Iris pigment epithelial cell (primary cell): ENCODE measurements at regions not wholly inside any gene's neighbourhood (a gene's known extent, or its start where the extent isn't known, plus 50 kb on each side); places are given as distances from the start of the nearest gene placed in this dataset.
A peak's percentile ranks its signal among the peaks of the same experiment; 100 is the strongest.
"Not testable (repeated sequence)": the region's sequence is repeated elsewhere in the genome, so short reads cannot be mapped to it uniquely, and the experiment has no call there.

Experiments used
- DNase-seq: peaks from one replicate; pipeline ENCODE4 v3.0.0-alpha.2; 2011; ENCODE audit warnings: low read depth

DNA sequence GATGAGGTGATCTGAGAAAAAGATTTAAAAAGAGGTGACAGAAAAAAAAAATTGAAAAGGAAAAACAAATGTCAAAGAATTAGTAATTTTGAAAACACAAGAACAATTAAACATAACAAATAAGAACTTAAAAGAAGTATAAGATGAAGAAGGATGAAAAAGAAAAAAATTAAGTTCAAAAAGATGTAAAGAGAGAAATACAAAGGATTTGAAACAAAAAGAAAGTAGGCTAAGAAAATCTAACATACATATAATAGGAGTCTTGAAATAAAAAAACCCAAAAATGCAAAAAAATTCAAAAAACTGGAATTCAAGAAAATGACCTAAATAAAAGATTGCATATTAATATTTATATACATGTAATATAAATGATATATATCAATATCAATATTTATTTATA lies 949.2 kb downstream of the MCTP2 start:
- DNase-seq, result no peak

DNA sequence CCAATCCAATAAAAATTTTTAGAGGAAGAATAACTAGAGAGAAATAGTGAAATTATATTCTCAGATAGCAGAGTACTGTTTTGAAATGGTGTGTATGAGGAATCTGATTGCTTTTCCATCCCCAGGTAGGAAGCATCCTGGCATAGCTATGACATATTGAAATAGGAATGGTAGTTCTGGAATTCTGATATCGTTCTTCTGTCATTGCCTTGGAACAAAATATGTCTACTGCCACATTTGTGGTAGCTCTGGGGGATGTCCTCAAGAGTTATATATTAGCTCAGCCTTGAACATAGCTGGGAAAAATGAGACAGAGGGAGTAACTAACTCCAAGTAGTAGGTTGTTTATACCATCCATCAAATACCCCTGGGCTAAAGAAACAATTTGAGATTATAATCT lies 950.7 kb downstream of the MCTP2 start:
- no peak for DNase-seq

DNA sequence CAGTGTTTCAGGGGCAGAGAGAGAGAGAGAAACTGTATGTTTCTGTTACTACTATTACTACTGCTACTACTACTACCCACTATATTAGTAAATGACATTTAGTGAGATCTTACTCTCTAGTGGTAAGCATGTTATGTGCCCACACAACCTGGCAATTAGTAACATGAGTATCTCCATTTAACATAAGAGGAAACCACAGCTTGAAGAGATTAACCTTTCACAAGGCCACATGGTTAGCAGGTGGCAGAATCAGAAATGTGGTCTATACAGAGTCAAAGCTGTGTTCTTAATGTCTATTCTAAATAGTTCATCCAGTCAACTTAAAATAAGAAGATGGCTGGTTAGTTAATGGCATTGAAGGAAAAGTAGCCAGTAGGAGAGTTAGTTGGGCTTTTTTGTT lies 961.6 kb downstream of the MCTP2 start:
- DNase-seq, result no peak

- DNase-seq, result no peak
Observed at GRCh38 chr15:95194746-95195145, 963.4 kb downstream of the MCTP2 start.

- no peak for DNase-seq
Observed at GRCh38 chr15:95196176-95196915, 965.0 kb downstream of the MCTP2 start.

DNA sequence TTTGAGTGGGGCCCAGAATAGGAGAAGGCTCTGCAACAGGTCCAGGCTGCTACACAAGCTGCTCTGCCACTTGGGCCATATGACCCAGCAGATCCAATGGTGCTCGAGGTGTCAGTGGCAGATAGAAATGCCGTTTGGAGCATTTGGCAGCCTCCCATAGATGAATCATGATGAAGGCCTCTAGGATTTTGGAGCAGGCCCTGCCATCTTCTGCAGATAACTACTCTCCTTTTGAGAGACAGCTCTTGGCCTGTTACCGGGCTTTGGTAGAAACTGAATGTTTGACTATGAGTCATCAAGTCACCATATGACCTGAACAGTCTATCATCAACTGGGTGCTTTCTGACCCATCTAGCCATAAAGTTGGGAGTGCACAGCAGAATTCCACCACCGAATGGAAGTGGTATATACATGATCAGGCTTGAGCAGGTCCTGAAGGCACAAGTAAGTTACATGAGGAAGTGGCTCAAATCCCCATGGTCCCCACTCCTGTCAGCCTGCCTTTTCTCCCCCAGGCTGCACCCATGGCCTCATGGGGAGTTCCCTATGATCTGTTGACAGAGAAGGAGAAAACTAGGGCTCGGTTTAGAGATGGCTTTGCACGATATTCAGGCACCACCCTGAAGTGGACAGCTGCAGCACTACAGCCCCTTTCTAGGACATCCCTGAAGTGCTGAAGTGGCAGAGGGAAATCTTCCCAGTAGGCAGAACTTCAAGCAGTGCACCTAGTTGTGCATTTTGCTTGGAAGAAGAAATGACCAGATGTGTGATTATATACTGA lies 971.4 kb downstream of the MCTP2 start:
- DNase-seq, result peak; percentile 5

GRCh38 chr15:95205077-95205476 lies 973.7 kb downstream of the MCTP2 start:
- DNase-seq, result no peak

DNA sequence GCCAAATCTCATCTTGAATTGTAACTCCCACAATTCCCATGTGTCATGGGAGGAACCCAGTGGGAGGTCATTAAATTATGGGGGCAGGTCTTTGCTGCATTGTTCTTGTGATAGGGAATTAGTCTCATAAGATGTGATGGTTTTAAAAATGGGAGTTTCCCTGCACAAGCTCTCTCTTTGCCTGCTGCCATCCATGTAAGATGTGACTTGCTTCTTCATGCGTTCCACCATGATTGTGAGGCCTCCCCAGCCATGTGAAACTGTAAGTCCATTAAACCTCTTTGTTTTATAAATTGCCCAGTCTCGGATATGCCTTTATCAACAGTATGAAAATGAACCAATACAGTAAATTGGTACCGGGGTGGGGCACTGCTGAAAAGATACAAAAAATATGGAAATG lies 974.5 kb downstream of the MCTP2 start:
- DNase-seq, result not testable (repeated sequence)

- no peak for DNase-seq
Observed at GRCh38 chr15:95208071-95208470, 976.7 kb downstream of the MCTP2 start.

- peak; percentile 64 for DNase-seq
Observed at GRCh38 chr15:95208988-95209387, 977.6 kb downstream of the MCTP2 start.

- DNase-seq, result no peak
Observed at GRCh38 chr15:95210436-95210981, 979.1 kb downstream of the MCTP2 start.

- DNase-seq, result no peak
Observed at GRCh38 chr15:95215017-95215416, 983.7 kb downstream of the MCTP2 start.

DNA sequence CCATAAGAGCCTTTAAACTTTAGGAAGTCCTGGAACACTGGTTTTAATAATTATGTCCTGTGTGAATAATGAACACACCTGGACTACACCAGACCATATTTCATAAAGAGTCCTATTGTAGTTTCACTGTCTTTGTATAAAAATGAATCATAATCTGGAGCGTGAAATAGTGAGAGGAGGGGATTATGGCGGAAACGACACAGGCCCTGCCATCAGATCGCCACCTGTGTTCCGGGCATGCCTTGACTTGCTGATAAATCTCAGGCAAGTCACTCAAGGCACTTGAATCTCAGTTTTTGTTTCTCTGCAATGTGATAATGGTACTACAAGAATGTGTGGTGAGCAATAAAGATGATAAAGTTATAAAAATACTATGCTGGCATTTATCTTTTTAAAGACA lies 995.5 kb downstream of the MCTP2 start:
- no peak for DNase-seq

DNA sequence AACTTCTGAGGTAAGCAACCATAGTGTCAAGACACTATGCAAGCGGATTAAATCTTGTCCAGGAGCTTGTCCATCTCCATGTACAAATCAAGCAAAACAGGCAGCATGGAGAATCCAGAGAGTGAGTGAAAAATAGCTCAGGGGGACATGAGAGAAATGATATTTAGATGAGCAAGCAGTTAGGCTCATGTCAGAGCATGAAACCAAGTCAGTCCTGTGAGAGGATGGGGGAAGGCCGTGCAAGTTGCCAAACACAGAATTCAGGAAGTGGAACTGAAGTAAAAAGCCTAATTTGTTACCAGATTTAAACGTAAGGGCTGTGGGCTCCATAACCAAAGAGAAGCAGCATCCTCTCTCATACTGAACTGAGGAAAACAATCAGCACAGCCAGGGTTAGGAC lies 995.9 kb downstream of the MCTP2 start:
- DNase-seq, result no peak

DNA sequence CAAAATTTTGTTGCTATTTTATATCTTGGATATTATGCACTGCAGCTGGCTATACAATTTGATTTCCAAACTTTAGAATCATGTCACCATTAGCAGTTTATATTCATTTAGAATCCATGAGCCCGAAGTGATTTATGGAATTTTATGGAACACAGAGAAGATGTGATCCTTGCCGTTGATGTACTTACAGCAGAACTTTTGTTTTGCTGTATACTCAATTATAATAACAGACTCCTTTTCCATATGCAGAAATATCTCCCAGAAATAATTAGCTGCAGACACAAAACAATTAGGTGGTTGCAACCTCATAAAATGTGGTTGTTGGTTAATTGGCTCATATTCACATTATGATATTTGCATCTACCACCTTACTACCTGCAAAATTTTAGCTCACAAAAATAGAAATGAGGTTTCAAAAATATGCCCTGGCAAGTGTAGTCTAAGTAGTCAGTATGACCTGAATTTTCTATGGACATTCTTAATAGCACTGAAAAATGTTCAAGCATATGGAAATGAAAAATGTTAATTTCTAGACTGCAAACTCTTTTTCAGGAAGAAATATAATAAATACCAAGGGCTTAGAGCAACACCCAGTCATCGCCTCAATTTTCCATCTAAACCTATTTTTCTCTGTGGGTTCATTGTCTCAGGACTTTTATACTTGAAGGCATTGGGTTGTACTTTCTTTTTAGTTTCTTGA lies 997.6 kb downstream of the MCTP2 start:
- no peak for DNase-seq

- no peak for DNase-seq
Observed at GRCh38 chr15:95235033-95235432, 1003.7 kb downstream of the MCTP2 start.

DNA sequence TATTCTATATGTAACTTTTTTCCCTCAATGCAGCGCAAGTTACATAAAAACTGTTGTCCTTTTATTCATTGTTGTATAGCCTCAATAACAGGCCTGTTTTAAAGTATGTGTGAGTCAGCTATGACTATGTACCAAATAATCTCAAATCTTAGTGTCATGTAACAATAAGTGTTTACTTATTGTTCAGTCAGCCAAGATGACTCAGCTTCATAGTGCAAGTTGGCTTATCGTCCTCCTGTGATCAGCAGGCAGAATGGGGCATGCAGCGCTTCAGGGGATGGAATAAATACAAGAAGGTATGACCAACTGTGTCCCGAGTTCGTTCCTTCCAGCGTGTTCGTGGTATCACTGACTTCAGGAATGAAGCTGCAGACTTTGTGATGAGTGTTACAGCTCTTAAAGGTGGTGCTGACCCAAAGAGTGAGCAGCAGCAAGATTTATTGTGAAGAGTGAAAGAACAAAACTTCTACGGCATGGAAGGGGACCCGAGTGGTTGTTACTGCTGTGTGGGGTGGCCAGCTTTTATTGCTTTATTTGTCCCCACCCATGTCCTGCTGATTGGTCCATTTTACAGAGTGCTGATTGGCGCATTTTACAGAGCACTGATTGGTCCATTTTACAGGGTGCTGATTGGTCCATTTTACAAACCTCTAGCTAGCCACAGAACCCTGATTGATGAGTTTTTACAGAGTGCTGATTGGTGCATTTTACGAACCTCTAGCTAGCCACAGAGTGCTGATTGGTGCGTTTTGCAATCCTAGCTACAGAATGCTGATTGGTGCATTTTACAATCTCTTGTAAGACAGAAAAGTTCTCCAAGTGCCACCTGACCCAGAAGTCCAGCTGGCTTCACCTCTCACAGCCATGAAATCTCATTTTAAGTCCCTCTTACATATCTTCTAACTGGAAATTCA lies 1016.0 kb downstream of the MCTP2 start:
- peak; percentile 98 for DNase-seq

- peak; percentile 52 for DNase-seq
Observed at GRCh38 chr15:95249524-95249923, 1018.2 kb downstream of the MCTP2 start.

- DNase-seq, result peak; percentile 29
Observed at GRCh38 chr15:95252404-95252803, 1021.0 kb downstream of the MCTP2 start.

DNA sequence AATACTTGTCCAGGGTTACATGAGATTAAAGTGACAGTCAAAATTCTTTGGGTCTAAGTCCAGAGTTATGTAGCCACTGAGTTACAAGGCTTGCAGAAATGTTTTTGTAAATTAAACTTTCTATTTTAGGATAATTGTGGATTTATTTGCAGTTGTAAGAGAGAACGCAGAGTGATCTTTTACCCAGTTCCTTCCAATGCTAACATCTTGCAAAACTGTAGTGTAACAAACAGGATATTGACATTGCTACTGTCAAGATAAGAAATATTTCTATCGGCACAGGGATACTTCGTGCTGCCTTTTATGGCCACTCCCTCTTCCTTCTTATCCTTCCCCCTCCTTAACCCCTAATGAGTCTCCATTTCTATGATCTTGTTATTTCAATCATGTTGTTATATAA lies 1022.9 kb downstream of the MCTP2 start:
- DNase-seq, result peak; percentile 52

- DNase-seq, result peak; percentile 82
Observed at GRCh38 chr15:95259513-95259912, 1028.2 kb downstream of the MCTP2 start.

DNA sequence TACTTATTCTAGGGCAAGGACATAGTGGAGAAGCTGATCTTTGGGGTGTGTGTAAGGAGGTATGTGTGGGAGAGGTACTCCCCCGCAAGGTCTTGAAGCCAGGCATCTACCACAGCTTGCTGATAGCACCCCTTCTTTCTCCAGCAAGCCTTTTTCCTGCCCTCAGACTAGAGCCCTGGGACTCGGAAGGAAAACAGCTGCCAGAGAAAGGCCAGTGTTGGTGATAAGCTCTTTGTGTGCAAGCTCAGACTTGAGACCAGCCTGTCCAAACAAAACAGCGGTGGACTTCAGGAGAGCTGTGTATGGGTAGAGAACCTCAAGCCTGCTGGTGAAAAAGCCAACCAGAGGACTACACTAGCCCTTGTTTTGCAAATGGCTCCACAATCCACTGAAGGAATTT lies 1028.6 kb downstream of the MCTP2 start:
- no peak for DNase-seq
